GM19463 (cell line): ENCODE measurements at regions not wholly inside any gene's neighbourhood (a gene's known extent, or its start where the extent isn't known, plus 50 kb on each side); places are given as distances from the start of the nearest gene placed in this dataset.

ENCODE experiments used
- ATAC-seq: cut with Tn5 transposase; IDR thresholded peaks from one replicate; pipeline ENCODE4 v1.9.1; 2021; ENCODE audit warnings: mild to moderate bottlenecking, moderate library complexity; ENCODE audit not compliant: unreplicated experiment

DNA sequence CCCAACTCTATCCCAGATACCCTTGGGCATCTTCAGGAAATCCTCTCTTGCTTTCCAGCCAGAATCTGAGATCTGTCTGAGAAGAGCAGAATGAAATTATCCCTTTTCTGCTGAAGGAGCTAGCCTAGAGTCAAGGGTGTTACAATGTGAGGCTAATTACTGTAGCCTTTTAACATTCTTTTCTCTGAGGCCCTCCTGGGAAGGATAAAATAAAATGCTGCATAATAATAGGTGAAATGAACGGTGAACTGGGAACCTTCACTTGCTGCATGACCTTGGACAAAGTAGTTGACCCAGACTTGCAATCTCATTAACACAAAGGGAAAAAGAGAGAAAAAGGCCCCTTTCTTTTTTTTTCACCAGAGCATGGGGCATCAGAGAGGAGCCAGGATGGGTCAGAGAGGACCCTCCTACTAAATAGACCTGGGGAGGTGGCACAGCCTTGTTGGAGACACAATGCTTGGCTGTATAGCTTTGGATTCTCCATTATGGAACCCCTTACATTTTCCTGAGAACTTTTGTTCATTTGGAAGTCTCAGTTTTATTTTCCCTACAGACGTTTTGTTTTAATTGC lies 137.0 kb upstream of the LIPC start:
- ATAC-seq = no peak

DNA sequence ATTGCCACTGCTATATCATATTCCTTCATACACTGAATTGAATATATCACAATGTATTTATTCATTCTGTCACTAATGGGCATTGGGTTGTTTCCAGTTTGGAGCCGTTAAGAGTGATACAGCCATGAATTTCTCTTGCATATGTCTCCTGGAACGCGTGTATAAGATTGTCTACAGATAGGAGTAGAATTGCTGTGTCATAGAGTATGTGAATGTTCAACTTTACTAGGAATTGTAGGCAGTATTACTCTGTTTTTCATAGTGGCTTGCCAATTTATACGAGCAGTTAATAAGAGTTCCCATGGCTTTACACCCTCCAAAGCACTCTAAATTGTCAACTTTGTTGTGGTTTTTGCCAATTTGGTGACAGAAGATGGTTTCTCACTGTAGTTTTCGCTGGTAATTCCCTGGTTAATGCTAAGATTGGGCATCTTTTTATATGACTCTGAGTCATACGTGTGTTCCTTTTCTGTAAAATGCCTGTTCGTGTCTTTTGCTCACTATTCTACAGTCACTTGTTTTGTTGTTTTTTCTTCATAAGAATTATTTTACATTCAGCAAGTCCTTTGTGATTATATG lies 136.1 kb upstream of the LIPC start:
- no peak for ATAC-seq

DNA sequence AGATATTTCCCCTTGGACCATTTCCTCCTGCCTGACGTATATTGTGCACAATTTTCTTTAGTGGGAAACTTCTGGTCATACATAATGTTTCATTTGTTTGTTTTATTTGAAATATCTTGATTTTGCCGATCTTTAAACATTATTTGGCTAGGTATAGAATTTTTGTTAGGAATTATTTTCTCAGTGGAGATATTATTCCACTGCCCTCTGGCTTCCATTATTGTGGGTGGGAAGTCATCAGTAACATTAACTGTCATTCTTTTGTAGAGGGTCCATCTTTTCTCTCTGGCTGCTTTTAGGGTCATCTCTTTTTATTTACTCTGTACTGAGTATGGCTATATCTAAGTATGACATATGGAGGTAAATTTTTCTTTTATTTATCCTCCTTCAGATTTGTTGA lies 135.5 kb upstream of the LIPC start:
- ATAC-seq = no peak

DNA sequence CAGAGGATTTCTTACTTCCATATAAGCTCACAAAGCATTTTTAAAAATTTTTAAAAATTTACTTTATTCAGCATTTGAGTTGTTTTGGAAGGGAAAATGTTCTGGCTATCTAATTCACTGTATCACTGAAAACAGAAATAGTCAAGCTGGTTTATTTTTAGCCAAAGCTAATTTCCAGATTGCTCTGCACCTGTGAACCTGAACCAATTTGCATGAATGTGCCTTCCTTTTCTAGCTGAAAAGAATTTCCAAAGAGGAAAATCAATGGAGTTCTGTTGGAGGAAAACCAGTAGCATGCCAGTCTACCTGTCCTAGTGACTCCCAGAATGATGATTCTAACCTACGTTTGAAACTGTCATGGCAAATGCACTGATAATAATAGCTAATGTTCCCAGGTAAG lies 134.2 kb upstream of the LIPC start:
- no peak for ATAC-seq

DNA sequence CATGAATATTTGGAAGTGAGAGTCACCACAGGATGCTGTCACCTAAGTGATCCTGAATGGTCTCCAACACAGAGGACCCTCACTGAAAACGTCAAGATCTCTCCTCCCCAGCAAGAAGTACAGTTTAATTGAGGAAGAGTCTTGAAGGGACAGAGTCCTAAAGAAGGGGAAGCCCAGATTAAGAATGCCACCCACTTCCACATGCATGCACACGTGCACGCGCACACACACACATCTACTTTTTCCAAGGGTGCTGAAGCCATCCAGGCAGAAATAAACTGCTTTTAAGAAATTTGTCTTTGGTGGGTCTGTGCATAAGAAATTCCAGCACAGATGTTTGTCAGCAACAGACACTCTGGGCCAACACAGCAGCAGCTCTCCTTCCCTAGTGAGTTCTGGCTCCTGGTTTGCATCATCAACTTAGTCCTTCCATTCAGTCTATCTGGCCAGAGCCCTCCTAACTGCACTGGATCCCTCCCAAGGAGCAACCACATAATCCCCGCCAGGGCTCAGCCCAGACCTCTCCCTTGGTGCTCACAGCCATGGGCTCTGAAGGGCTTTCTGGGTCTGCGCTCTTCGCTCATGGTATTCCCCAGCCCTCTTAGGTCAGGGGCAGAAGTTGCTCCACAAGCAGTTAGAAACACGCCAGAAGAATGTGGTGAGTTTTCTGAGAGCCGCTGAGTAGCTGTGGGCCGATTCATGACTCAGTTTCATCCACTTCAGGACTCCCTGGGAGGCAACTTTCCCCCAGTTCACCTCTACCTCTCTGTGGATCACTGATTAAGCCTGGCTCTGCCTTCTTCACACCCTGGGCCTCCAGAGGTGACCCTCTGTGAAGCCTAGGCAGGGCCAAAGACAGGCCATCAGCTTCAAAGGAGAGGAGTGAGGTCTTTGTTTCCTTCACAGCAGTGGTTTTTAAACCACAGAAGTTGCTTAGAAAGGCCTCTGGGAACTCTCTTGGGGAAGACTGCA lies 132.6 kb upstream of the LIPC start:
- no peak for ATAC-seq

DNA sequence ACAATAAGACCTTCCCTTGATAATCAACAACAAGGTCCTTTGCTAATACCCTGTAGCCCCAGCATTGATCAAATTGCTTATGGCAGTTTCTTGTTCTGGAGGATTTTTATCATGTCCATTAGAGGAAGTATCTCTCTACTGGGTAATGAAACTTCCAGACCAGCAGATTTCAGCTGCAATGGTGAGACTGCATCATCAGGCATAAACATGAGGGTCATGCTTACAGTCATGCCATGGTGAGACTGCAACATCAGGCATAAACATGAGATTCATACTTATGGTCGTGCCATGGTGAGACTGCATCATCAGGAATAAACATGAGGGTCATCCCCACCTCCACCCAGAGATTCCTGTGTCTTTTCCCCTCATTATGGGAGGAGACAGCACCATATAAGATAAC lies 129.0 kb upstream of the LIPC start:
- no peak for ATAC-seq

DNA sequence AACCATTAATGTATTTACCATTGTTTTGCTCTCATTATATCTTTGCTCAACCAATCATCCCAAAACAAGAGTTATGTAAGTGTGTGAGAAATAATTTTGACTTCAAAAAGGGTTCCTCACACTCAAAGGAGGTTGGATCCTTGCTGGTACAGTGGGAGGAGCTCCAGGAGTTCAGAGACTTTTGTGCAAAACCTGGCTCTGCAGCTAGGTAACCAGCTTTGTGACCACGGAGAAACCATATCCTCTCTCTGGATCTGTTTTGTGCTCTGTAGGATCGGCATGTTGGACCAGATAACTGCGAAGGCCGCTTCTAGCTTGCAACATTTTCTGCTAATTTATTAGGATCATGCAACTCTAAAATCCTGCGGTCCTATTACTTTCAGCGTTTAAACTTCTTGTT lies 128.6 kb upstream of the LIPC start:
- ATAC-seq = no peak

DNA sequence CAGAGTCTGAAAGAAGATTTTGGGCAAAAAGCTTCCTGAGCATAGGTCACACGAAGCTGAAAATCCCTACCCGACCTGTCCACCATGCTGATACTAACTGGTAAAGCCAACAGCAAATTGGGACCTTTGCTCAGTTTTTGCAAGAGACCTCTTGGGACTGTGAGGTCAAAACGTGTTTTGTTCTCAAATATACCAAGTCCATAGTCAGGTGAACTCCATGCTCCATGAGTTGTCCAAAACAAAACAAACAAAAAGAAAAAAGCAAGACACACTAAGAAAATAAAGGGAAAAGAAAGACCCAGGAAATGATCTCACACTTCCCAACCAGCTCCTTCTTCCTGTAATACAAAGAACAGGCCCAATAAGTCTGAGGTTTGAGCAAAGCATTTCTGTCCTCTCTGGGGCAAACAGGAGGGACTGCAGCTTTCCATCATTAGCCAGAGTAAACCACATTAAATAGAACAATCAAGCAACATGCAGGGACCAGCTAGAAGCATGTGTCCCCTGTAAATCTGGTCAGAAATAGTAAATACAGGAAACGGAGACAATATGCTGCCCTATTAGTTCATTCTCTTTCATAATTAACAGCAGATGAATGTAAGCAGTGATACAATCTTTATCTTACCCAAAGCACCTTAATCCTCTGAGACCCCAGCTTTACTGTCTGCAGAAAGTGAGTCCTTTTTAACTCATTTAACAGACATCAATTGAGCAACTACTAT lies 125.0 kb upstream of the LIPC start:
- ATAC-seq = no peak

DNA sequence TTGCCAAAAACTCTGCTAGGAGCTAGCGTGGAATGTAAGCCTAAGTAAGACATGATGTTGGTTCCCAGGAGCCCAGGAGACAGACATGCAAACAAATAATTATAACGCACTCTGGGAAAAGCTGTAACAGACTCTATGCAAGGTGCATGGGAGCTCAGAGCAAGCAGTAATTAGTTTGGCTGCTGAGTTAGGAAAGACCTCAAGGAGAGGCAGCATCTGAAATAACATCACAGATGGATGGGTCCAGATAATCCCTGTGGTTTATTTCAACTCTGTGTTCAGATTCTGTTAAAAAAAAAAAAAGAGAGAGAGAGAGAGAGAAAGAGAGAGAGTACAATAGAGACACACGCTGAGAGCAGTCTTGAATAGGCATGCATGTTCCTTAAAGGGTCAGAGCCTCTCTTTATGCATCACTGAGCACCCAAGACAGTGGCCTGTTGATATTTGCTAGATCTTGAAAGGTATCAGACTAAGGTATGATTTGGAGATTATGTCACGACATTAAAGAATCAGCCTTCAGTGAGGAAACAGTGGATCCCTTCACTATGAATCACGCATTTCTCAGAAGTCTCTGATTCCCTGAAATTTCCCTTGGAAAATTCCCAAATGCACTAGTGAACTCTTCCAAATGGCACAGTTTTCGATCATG lies 124.4 kb upstream of the LIPC start:
- ATAC-seq = no peak

DNA sequence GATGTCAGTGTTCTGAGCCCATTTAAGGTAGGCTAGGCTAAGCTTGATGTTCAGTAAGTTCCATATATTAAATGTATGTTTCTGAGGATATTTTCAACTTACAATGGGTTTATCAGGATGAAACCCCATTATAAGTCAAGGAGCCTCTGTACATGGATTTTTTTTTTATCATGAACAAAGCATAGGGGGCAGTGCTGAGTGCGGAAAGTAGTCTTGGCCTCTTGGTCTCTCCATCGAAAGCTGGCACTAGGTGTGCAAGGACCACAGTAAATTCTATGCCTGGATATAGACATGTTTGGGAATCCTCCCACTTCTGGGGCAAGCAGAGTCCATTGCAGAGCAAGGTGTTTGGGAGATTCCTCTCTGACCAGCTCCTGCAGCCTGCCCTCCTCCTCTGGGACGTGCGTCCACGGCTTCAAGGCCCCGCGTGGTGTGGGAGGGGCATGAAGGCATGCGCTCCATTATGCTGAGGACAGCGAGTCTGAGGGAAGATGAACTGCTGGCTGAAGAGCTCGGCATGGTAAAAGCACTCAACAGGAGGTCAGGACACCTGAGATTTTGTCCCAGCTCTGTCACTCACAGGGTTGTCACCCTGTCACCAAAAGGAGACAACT lies 122.9 kb upstream of the LIPC start:
- no peak for ATAC-seq

DNA sequence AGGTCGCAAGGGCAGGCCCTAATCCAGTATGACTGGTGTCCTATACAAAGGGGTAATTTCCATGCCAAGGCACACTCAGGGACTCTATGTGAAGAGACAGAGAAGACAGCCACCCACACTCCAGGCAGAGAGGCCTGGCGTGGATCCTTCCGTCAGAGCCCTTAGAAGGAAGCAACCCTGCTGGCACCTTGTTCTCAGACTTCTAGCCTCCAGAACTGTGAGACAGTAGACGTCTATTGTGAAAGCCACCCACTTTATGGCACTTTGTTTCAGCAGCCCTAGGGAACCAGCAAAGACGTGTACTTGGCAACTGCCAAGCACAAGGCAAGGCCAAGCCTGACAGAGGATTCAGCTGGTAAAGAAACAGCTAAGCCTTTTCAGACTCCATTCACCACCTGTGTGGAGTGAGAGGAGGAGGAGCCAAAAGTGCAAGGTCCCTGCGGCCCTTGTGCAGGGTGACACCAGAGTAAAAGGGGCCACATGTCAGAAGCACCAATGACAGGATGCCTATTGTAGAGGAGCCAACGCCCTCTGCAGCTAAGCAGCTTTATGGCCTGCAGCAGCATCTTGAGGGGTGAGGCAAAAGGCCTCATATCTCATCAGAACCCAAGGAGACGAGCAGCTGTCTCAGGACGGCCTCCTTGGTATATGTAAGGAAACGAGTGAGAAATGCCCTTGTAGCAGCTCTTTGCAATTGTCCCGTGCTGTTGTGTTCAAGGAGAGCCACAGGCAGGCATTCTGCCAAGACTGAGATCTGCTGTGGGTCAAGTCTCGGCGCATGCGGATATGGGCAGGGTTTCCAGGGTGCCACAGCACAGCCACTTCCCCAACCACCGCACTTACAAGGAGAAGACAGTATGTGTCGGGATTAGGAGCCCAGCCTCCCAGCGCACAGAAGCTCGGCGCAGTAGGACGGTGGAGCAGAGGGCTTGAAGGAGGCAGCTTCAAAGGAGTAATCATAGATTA lies 121.5 kb upstream of the LIPC start:
- no peak for ATAC-seq

DNA sequence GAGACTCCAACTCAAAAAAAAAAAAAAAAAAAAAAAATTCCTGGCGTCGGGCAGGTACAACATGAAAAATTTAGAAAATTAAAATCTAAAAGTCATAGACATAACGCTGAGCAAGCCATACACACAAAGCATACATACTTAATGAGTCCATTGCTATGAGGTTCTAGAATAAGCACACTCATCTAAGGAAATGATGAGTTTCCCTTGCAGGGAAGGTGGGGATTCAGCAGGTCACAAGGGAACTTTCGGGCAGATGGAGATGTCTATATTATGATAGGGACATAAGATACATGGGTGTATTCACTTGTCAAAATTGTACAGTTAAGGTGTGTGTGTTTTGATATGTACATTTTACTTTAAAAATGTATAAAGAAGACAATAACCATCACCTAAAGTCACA lies 120.2 kb upstream of the LIPC start:
- ATAC-seq = no peak

DNA sequence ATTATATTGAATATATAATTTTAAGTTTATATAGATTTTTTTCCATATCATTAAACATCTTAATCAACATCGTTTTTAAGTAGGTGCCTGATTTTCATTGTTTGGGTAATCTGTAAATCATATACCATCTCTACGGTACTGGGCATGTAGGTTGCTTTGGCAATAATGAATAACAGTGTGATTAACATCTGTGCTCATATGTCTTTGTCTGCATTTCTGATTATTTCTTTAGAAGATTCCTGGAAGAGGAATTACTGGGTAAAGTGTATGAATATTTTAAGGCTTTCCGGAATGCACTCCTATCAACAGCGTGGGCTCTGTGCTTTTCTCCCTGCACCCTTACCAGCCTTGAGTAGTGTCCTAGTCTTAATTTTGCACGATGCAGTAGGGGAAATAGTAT lies 119.8 kb upstream of the LIPC start:
- ATAC-seq = no peak

DNA sequence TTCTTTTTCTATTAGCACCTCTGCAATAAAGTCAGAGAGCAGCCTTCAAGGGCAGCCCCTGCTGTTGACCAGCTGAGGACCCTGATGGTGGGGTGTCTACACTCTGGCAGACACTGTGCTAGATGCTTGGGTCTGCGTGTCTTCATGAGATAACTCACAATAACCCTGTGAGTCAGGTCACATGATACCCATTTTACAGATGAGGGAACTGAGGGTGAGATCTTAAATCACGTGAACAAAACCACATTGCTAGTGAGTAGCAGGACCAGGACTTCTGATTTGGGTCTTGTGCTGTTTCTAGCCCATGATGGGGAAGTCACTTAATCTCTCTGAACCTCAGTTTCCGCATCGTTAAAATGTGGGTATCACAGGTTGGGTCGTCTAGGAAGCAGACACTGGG lies 118.5 kb upstream of the LIPC start:
- no peak for ATAC-seq

DNA sequence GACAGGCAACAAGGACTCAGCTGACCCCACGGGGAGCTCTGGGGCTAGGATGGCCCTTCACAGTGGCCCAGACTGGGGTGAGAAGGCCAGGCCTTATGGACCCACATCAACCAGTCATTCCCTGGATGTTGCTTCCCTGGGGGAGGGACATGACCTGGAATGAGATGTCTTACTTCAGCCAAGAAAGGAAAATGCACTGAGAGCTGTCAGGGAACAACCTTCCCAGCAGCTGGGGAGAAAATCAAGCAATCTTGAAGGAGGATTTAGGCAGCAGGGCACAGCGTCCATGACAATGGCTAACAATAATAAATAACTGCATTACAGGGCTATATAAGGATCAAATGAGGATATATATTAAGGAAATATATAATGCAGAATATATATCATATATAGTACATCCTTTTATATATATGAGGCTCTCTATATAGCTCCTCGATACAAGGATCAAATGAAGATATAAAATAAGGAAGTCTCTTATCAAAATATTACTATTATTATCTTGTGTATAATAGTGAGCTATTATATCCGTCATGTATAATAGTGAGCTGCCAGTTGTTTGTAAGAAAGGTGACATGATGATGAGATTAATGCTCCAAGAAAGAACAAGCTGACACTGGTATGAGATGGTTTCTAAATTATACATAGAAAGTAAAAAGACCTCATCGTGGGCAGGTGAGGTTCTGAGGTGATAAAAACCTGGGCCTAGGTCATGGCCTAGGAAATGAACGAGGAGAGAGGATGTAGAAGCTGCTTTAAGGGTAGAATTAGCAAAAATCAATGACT lies 117.8 kb upstream of the LIPC start:
- no peak for ATAC-seq

DNA sequence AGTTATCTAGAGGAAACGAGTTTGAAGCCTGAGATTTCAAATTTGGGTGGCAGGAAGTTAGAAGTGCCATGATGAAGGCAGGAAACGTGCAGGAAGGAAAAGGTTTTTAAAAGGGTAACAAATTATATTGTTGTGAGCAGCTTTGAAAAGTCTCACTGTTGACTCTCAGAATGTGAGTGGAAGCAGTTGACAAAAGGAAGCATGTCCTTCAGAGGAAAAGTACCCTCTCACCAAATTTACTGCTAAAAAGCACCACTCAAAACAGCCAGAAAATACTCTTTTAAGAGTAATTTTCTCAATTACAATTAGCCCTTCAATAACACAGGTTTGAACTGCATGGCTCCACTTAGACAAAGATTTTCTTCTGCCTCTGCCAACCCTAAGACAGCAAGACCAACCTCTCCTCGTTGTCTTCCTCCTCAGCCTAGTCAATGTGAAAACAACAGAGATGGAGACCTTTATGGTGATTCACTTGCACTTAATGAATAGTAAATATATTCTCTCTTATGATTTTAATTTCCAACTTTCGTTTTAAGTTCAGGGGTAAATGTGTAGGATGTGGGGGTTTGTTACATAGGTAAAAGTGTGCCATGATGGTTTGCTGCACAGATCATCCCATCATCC lies 117.1 kb upstream of the LIPC start:
- no peak for ATAC-seq

DNA sequence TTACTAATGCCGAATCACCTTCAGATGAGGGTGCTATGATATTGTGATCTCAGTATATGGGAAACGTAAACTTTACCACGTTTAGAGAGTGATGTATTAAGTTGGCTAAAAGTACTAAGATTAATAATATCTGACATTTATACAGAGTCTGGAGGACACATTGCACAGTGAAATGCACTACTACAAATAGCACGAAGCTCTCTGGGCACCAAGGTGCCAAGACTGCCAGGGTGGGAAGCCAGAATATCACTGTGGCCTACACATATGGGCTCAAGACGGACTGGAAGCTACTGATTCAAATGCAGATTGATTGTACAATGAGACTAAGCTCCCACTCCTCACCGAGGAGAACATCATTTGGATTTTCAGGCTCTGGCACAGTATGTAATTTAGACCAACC lies 113.3 kb upstream of the LIPC start:
- ATAC-seq = no peak

DNA sequence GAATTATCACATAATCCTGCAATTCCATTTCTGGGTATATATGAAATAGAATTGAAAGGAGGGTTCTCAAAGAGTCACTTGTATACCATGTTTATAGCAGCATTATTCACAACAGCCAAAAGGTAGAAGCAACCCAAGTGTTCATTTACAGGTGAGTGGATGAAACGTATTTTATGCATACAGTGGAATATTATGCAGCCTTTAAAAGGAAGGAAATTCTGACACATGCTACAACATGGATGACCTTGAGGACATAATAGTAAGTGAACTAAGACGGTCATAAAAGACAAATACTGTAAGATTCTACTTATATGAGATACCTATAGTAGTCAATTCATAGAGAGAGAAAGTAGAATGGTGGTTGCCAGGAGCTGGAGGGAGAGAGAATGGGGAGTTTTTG lies 110.8 kb upstream of the LIPC start:
- ATAC-seq = no peak
